IMR-90 (cell line): ENCODE measurements at regions not wholly inside any gene's neighbourhood (a gene's known extent, or its start where the extent isn't known, plus 50 kb on each side); places are given as distances from the start of the nearest gene placed in this dataset.

ENCODE experiments used
- ATAC-seq: fragments of 200-7000 bp; cut with Tn5 transposase; 2 replicates; pipeline ENCODE4 v1.9.1; 2020; ENCODE audit warnings: low read depth, mild to moderate bottlenecking, moderate library complexity
- BruUV-seq: library from RNA; stranded (reverse); fragments of 400-500 nt; replicated peaks from 2 replicates; lab custom pipeline; 2021; lab: Mats Ljungman, UMichigan
- CTCF ChIA-PET: fragments of 300-600 bp; formaldehyde crosslinking; extraction: SDS; loops from one replicate; lab custom pipeline; 2021; ENCODE audit warnings: antibody characterized with exemption; lab: Yijun Ruan, JAX
- POLR2A ChIA-PET: fragments of 300-600 bp; sonication (Branson Sonifier 250); formaldehyde crosslinking; loops from one replicate; lab custom pipeline; 2022; ENCODE audit warnings: antibody characterized with exemption; ENCODE audit not compliant: unreplicated experiment; lab: Charles Lee
- DNase-seq: peaks from one replicate; pipeline ENCODE4 v3.0.0; 2013
- H2AFZ ChIP-seq: replicated peaks from 2 replicates; pipeline ENCODE3; 2013; ENCODE audit warnings: low read length, mild to moderate bottlenecking; ENCODE audit not compliant: poor library complexity
- H2AK5ac ChIP-seq: 2 replicates; pipeline ENCODE4 v1.6.1; 2013; ENCODE audit warnings: low read depth, low read length, inconsistent platforms
- H2AK9ac ChIP-seq: replicated peaks from 2 replicates; pipeline ENCODE3; 2013; ENCODE audit warnings: mild to moderate bottlenecking, low read depth, low read length, moderate library complexity; ENCODE audit not compliant: poor library complexity
- H2BK120ac ChIP-seq: 2 replicates; pipeline ENCODE4 v1.6.1; 2013; ENCODE audit warnings: low read depth, low read length, inconsistent platforms
- H2BK15ac ChIP-seq: 3 replicates; pipeline ENCODE4 v1.6.1; 2013; ENCODE audit warnings: low read depth, low read length, inconsistent platforms
- H2BK20ac ChIP-seq: 2 replicates; pipeline ENCODE4 v1.6.1; 2013; ENCODE audit warnings: low read depth, mild to moderate bottlenecking, inconsistent platforms, low read length, moderate library complexity
- H2BK5ac ChIP-seq: 2 replicates; pipeline ENCODE4 v1.6.1; 2013; ENCODE audit warnings: mild to moderate bottlenecking, low read depth, low read length, inconsistent platforms; ENCODE audit not compliant: poor library complexity, severe bottlenecking
- H3K14ac ChIP-seq: replicated peaks from 2 replicates; pipeline ENCODE4 v1.6.1; 2013; ENCODE audit warnings: low read depth, low read length, inconsistent platforms
- H3K18ac ChIP-seq: 2 replicates; pipeline ENCODE4 v1.6.1; 2013; ENCODE audit warnings: low read depth, low read length, control low read depth
- H3K23ac ChIP-seq: 2 replicates; pipeline ENCODE4 v1.6.1; 2013; ENCODE audit warnings: low read depth, low read length, inconsistent platforms
- H3K27ac ChIP-seq: 2 replicates; pipeline ENCODE4 v1.5.1; 2013; ENCODE audit warnings: mild to moderate bottlenecking, control low read depth, low read length; ENCODE audit not compliant: insufficient read depth
- H3K27me3 ChIP-seq: 2 replicates; pipeline ENCODE4 v1.6.1; 2013; ENCODE audit warnings: low read length; ENCODE audit not compliant: control insufficient read depth, insufficient read depth
- H3K36me3 ChIP-seq: 2 replicates; pipeline ENCODE4 v1.6.1; 2013; ENCODE audit warnings: low read length, mixed read lengths; ENCODE audit not compliant: control insufficient read depth, insufficient read depth
- H3K4ac ChIP-seq: 2 replicates; pipeline ENCODE4 v1.6.1; 2013; ENCODE audit warnings: low read depth, low read length, inconsistent platforms
- H3K4me1 ChIP-seq: 2 replicates; pipeline ENCODE4 v1.6.1; 2013; ENCODE audit warnings: low read length, mixed read lengths; ENCODE audit not compliant: control insufficient read depth, insufficient read depth
- H3K4me2 ChIP-seq: 2 replicates; pipeline ENCODE4 v1.6.1; 2013; ENCODE audit warnings: low read depth, mild to moderate bottlenecking, control low read depth, low read length, moderate library complexity
- H3K4me3 ChIP-seq: 2 replicates; pipeline ENCODE4 v1.5.1; 2013; ENCODE audit warnings: low read depth, mild to moderate bottlenecking, control low read depth, low read length, moderate library complexity; ENCODE audit not compliant: insufficient read depth
- H3K56ac ChIP-seq: 2 replicates; pipeline ENCODE4 v1.6.1; 2013; ENCODE audit warnings: low read length, inconsistent platforms; ENCODE audit not compliant: insufficient read depth; ENCODE audit errors: extremely low read depth
- H3K79me1 ChIP-seq, 2 experiments: 2 replicates each; pipeline ENCODE4 v1.6.1; 2013; ENCODE audit warnings: low read length in 2 of 2, inconsistent platforms in 1 of 2, low read depth in 1 of 2
- H3K9ac ChIP-seq: 2 replicates; pipeline ENCODE4 v1.6.1; 2013; ENCODE audit warnings: low read depth, low read length, control low read depth
- H3K9me1 ChIP-seq: 2 replicates; pipeline ENCODE4 v1.6.1; 2013; ENCODE audit warnings: low read length, inconsistent platforms; ENCODE audit not compliant: insufficient read depth
- H3K9me3 ChIP-seq: 2 replicates; pipeline ENCODE4 v1.6.1; 2013; ENCODE audit warnings: low read length; ENCODE audit not compliant: control insufficient read depth, insufficient read depth
- H4K20me1 ChIP-seq: 2 replicates; pipeline ENCODE4 v1.6.1; 2013; ENCODE audit warnings: low read length, inconsistent platforms; ENCODE audit not compliant: insufficient read depth
- H4K5ac ChIP-seq: 2 replicates; pipeline ENCODE4 v1.6.1; 2013; ENCODE audit warnings: mild to moderate bottlenecking, low read depth, low read length, control low read depth
- H4K8ac ChIP-seq, 2 experiments: 2 replicates each; pipeline ENCODE4 v1.6.1; 2013; ENCODE audit warnings: low read depth in 2 of 2, low read length in 2 of 2, control low read depth in 1 of 2, inconsistent platforms in 1 of 2
- H4K91ac ChIP-seq: 2 replicates; pipeline ENCODE4 v1.6.1; 2013; ENCODE audit warnings: low read depth, low read length, inconsistent platforms; ENCODE audit not compliant: insufficient read depth
- BHLHE40 ChIP-seq: fragments of 150-350 bp; IDR thresholded peaks from 2 replicates; pipeline ENCODE4 v1.6.1; 2016; ENCODE audit warnings: mild to moderate bottlenecking, low read depth, low read length
- CEBPB ChIP-seq: IDR thresholded peaks from 2 replicates; pipeline ENCODE4 v1.6.1; 2012; ENCODE audit warnings: low read depth, low read length, improper control_type of control experiment
- CHD1 ChIP-seq: IDR thresholded peaks from 2 replicates; pipeline ENCODE4 v1.6.1; 2012; ENCODE audit warnings: low read depth, low read length, improper control_type of control experiment
- FOS ChIP-seq: fragments of 150-350 bp; IDR thresholded peaks from 2 replicates; pipeline ENCODE4 v1.6.1; 2016; ENCODE audit warnings: low read depth, low read length
- MAFK ChIP-seq: IDR thresholded peaks from 2 replicates; pipeline ENCODE4 v1.6.1; 2012; ENCODE audit warnings: low read depth, low read length, improper control_type of control experiment
- MAZ ChIP-seq: IDR thresholded peaks from 2 replicates; pipeline ENCODE4 v1.6.1; 2012; ENCODE audit warnings: low read depth, mild to moderate bottlenecking, low read length, improper control_type of control experiment, moderate library complexity, borderline replicate concordance
- MXI1 ChIP-seq: IDR thresholded peaks from 2 replicates; pipeline ENCODE4 v1.6.1; 2012; ENCODE audit warnings: low read depth, mild to moderate bottlenecking, low read length, moderate library complexity, borderline replicate concordance
- NFE2L2 ChIP-seq: fragments of 150-350 bp; IDR thresholded peaks from 2 replicates; pipeline ENCODE4 v1.6.1; 2016; ENCODE audit warnings: low read depth, mild to moderate bottlenecking, low read length
- POLR2A ChIP-seq: IDR thresholded peaks from 2 replicates; pipeline ENCODE4 v1.6.1; 2012; ENCODE audit warnings: mild to moderate bottlenecking, low read depth, low read length
- RAD21 ChIP-seq: IDR thresholded peaks from 2 replicates; pipeline ENCODE4 v1.6.1; 2012; ENCODE audit warnings: low read length, improper control_type of control experiment
- RCOR1 ChIP-seq: IDR thresholded peaks from 2 replicates; pipeline ENCODE4 v1.6.1; 2012; ENCODE audit warnings: mild to moderate bottlenecking, low read length, improper control_type of control experiment; ENCODE audit not compliant: insufficient replicate concordance
- RFX5 ChIP-seq: IDR thresholded peaks from 2 replicates; pipeline ENCODE4 v1.8.0; 2012; ENCODE audit warnings: low read depth, mild to moderate bottlenecking, low read length, moderate library complexity
- SMC3 ChIP-seq: fragments of 150-350 bp; IDR thresholded peaks from 2 replicates; pipeline ENCODE4 v1.6.1; 2016; ENCODE audit warnings: low read depth, mild to moderate bottlenecking, antibody characterized with exemption, low read length, moderate library complexity
- WGBS, 2 experiments: methylation state at CpG; one replicate each; pipeline versions ENCODE4 v1.1.5 to v1.1.7; 2013; ENCODE audit warnings: missing lambda C conversion rate in 2 of 2; ENCODE audit not compliant: insufficient read length in 1 of 2; ENCODE audit errors: extremely low coverage in 2 of 2; 5-methylcytosine and 5-hydroxymethylcytosine counted together
- dilution Hi-C: fragments of 300-500 bp; cut with HindIII; formaldehyde crosslinking; loops from one replicate; pipeline ENCODE4 v1.14.3; 2018; ENCODE audit warnings: low sequenced_read_pairs; ENCODE audit not compliant: unreplicated experiment
- in situ Hi-C: fragments of 300-500 bp; cut with MboI; formaldehyde crosslinking; loops from 3 replicates; pipeline ENCODE4 v1.14.3; 2019; ENCODE audit warnings: low sequenced_read_pairs, inconsistent platforms, mixed read lengths
- intact Hi-C: fragments of 100-400 bp; cut with micrococcal nuclease; formaldehyde crosslinking; loops from 2 replicates; pipeline ENCODE4 v1.10.0; 2022
- TF ChIP-seq, protein P1 (sequence below): fragments of 150-350 bp; IDR thresholded peaks from 2 replicates; pipeline ENCODE4 v1.6.1; 2017; ENCODE audit warnings: mild to moderate bottlenecking, antibody characterized with exemption, low read length, low read depth
- TF ChIP-seq, protein P2 (sequence below): fragments of 150-350 bp; IDR thresholded peaks from 2 replicates; pipeline ENCODE4 v1.6.1; 2016; ENCODE audit warnings: low read depth, mild to moderate bottlenecking, low read length, moderate library complexity, borderline replicate concordance
- TF ChIP-seq, protein P3 (sequence below): conservative IDR thresholded peaks from 2 replicates; pipeline ENCODE4 v1.5.1; 2012; ENCODE audit warnings: mild to moderate bottlenecking, low read depth, low read length, improper control_type of control experiment

DNA sequence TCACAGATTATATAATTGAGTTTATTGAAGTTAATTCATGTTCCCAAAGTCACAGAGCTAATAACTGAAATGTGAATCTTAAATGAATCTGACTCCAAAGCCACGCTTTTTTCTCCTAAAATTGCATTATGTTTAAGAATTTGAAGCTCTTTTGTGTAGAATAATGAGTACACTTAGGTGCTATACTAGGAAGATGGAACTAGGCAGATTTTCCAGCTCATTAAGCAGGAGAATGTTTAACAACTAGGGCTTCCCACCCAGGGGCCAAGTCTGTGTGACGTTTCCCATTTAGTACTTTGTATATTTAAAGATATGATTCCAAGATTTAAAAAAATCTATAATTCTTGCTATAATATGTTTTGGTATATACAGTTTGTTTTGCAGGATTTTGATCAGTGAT, 169.5 kb downstream of the KIF20B start:
- Histone ChIP-seq H2AFZ (no peak overlapping the region), H3K56ac (no peak overlapping the region), H4K91ac (no peak overlapping the region), H3K14ac (no peak overlapping the region), H3K23ac (no peak overlapping the region), H3K9ac (no peak overlapping the region), H4K8ac (no peak overlapping the region), H3K4me3 (no peak overlapping the region), H3K4me1 (no peaks in the 10 kb centered on the region), H2AK9ac (no peak overlapping the region), H3K4me2 (no peak overlapping the region), H2BK15ac (no peak overlapping the region), H3K79me1 (no peaks in the 10 kb centered on the region), H2AK5ac (no peak overlapping the region), H2BK5ac (no peak overlapping the region), H3K18ac (no peak overlapping the region), H3K9me3 (no peaks in the 10 kb centered on the region), H3K27ac (no peak overlapping the region), H2BK120ac (no peak overlapping the region), H4K5ac (no peak overlapping the region), H4K20me1 (no peaks in the 10 kb centered on the region), H3K4ac (no peak overlapping the region), H3K27me3 (peaks cover 2% of the 10 kb centered on the region), H2BK20ac (no peak overlapping the region), H3K9me1 (no peaks in the 10 kb centered on the region), H3K36me3 (no peaks in the 10 kb centered on the region)
- in situ Hi-C loops (no loop called here), intact Hi-C loops (no loop called here), dilution Hi-C loops (no loop called here)
- ChIA-PET POLR2A (no interaction called here), CTCF (no interaction called here)
- ATAC-seq = no peak
- no TSS peak for BruUV-seq
- WGBS, 2 experiments = no CpG with 5 or more reads among the region's 2 CpGs
- DNase-seq = no peak
- TF ChIP-seq, protein P1, sequence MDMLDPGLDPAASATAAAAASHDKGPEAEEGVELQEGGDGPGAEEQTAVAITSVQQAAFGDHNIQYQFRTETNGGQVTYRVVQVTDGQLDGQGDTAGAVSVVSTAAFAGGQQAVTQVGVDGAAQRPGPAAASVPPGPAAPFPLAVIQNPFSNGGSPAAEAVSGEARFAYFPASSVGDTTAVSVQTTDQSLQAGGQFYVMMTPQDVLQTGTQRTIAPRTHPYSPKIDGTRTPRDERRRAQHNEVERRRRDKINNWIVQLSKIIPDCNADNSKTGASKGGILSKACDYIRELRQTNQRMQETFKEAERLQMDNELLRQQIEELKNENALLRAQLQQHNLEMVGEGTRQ = no peak
- TF ChIP-seq, protein P2, sequence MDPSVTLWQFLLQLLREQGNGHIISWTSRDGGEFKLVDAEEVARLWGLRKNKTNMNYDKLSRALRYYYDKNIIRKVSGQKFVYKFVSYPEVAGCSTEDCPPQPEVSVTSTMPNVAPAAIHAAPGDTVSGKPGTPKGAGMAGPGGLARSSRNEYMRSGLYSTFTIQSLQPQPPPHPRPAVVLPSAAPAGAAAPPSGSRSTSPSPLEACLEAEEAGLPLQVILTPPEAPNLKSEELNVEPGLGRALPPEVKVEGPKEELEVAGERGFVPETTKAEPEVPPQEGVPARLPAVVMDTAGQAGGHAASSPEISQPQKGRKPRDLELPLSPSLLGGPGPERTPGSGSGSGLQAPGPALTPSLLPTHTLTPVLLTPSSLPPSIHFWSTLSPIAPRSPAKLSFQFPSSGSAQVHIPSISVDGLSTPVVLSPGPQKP = no peak
- TF ChIP-seq RFX5 (no peak), RCOR1 (no peak), RAD21 (no peak), BHLHE40 (no peak), MAZ (no peak), MAFK (no peak), FOS (no peak), CHD1 (no peak), CEBPB (no peak), NFE2L2 (no peak), MXI1 (no peak), SMC3 (no peak), POLR2A (no peak)
- TF ChIP-seq, protein P3, sequence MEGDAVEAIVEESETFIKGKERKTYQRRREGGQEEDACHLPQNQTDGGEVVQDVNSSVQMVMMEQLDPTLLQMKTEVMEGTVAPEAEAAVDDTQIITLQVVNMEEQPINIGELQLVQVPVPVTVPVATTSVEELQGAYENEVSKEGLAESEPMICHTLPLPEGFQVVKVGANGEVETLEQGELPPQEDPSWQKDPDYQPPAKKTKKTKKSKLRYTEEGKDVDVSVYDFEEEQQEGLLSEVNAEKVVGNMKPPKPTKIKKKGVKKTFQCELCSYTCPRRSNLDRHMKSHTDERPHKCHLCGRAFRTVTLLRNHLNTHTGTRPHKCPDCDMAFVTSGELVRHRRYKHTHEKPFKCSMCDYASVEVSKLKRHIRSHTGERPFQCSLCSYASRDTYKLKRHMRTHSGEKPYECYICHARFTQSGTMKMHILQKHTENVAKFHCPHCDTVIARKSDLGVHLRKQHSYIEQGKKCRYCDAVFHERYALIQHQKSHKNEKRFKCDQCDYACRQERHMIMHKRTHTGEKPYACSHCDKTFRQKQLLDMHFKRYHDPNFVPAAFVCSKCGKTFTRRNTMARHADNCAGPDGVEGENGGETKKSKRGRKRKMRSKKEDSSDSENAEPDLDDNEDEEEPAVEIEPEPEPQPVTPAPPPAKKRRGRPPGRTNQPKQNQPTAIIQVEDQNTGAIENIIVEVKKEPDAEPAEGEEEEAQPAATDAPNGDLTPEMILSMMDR = no peak
